ENCODE measurements at regions not wholly inside any gene's neighbourhood (a gene's known extent, or its start where the extent isn't known, plus 50 kb on each side); places are given as distances from the start of the nearest gene placed in this dataset.

DNA sequence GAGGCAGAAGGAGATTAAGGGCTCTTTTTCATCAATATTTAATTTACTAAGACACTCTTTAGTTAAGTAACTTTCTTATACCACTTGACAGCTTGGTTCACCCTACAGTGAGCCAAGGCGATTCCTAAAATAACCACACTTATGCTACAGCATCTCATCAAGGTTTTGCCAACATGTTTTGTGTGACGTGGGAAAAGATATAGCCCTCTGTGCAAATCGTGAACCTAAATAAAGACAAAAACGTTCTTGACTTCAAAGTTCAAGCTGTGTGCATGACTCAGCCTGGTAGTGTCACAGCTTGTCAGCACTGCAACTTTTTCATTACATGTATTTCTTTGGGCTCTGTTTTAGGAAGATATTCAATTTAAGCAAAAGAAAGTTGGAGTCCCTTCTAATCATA is 297.0 kb upstream of the EPHA3 start:
- FAIRE-seq: no peak
- TF ChIP-seq CTCF (IDR thresholded peaks at IDR 0.05; ENCODE audit: insufficient read depth, missing control alignments): no peak

DNA sequence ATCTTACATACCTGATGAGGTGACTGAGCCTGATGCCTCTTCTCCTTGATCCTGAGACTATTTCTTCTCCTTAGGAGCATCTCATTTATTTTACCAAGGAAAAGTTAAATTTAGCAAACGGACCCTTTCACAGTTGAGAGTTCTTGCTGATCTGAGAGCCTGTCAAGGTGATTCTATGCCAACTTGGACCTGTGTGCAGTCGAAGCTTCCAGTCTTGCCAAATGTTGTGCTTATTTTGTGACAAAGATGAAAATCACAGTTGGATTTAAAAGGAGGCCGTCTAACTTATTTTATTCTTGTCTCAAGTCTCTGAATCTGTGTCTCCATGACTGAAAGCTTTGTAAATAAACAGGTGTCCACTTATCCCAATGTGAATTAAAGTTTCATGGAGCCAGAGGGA is 296.3 kb upstream of the EPHA3 start:
- FAIRE-seq (no peak), DNase-seq (ENCODE audit: insufficient read length, low spot score) (no peak)
- no peak for TF ChIP-seq CTCF (IDR thresholded peaks at IDR 0.05; ENCODE audit: insufficient read depth, missing control alignments)

More for the DNA sequence above, 297.0 kb upstream of the EPHA3 start:
- no peak for DNase-seq (ENCODE audit: insufficient read length, low spot score)

GRCh38 chr3:88812576-88812975 is 294.8 kb upstream of the EPHA3 start:
- DNase-seq (ENCODE audit: insufficient read length, low spot score) (no peak), FAIRE-seq (no peak)
- TF ChIP-seq CTCF (IDR thresholded peaks at IDR 0.05; ENCODE audit: insufficient read depth, missing control alignments): no peak

DNA sequence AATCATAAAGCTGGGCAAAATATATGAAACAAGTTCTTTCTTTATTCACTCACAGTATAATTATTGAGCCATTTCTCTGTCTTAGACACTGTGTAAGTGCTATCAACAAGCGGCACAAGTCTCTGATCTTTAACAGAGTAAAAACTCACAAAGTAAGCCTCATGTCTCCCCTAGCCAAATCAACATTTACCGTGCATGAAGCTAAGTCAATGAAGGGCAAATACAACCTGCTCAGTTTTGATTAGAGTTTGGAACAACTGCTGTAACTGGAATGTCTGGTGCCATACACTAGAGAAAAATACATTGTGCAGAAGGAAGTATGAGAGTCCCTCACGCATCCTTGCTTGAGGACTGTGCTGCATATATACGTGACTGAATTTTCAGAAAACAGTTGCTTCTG is 291.0 kb upstream of the EPHA3 start:
- FAIRE-seq (no peak), DNase-seq (ENCODE audit: insufficient read length, low spot score) (no peak)
- TF ChIP-seq CTCF (IDR thresholded peaks at IDR 0.05; ENCODE audit: insufficient read depth, missing control alignments): no peak

DNA sequence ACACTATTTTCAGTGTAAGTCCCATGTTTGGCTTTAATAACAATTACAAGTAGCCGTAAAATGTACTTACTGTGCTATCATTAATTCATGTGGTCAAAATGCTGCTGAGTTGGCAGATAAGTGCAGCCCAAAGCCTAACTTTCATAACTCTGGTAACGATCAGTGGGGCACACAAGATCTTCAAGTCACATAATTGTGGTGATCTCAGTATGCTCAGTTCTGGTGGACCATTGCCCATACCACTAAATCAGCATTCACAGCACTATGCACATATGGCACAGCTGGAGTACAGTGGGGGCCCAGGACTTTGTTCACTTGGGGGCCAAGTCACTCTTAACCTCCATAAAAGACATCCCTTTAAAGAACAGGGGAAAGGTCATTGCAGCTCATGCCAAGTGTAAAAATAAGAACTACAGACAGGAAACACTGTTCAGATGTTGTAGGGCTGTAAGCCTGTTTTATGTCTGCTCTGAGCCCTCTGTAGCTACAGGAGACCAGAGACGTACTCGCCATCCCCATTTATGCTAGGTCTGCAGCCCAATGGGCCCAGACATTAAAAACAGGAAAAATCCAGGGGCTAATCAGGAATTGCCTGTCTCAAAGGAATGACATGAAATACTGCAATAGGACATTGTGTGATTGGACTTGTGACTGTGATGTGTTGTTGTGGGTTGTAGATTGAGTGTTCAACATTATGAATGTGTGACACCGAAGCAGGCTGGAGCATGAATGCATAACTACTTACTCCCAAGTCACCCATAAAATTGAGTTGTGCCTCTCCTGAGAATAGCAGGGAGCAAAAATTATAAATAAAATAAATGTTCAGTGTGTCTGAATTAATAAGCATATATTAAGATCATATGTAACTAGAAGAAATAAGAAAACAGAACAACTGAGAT is 282.5 kb upstream of the EPHA3 start:
- DNase-seq (ENCODE audit: insufficient read length, low spot score): no peak
- FAIRE-seq: no peak
- no peak for TF ChIP-seq CTCF (IDR thresholded peaks at IDR 0.05; ENCODE audit: insufficient read depth, missing control alignments)

- no peak for DNase-seq (ENCODE audit: insufficient read length, low spot score)
- no peak for TF ChIP-seq CTCF (IDR thresholded peaks at IDR 0.05; ENCODE audit: insufficient read depth, missing control alignments)
- FAIRE-seq: no peak
Observed at GRCh38 chr3:88828466-88828865, 279.0 kb upstream of the EPHA3 start.

- no peak for DNase-seq (ENCODE audit: insufficient read length, low spot score)
- TF ChIP-seq CTCF (IDR thresholded peaks at IDR 0.05; ENCODE audit: insufficient read depth, missing control alignments): no peak
- FAIRE-seq: peak; percentile 95
Observed at GRCh38 chr3:88852606-88853005, 254.8 kb upstream of the EPHA3 start.

All from D721Med (cell line).